OCI-LY1 (cell line): ENCODE measurements at regions not wholly inside any gene's neighbourhood (a gene's known extent, or its start where the extent isn't known, plus 50 kb on each side); places are given as distances from the start of the nearest gene placed in this dataset.

Experiments used
- EZH2 ChIP-seq: fragments of 200-600 bp; sonication (generic), shearing (Covaris generic); IDR thresholded peaks from 2 replicates; pipeline ENCODE4 v1.8.0; 2017; ENCODE audit warnings: borderline replicate concordance, mixed run types, mild to moderate bottlenecking, antibody characterized with exemption, low read length, moderate library complexity, mixed read lengths
- TF ChIP-seq, protein P1 (sequence below): fragments of 200-600 bp; sonication (generic), shearing (Covaris generic); IDR thresholded peaks from 2 replicates; pipeline ENCODE4 v1.5.1; 2017; ENCODE audit warnings: mild to moderate bottlenecking, antibody characterized with exemption, low read length, moderate library complexity, mixed read lengths

DNA sequence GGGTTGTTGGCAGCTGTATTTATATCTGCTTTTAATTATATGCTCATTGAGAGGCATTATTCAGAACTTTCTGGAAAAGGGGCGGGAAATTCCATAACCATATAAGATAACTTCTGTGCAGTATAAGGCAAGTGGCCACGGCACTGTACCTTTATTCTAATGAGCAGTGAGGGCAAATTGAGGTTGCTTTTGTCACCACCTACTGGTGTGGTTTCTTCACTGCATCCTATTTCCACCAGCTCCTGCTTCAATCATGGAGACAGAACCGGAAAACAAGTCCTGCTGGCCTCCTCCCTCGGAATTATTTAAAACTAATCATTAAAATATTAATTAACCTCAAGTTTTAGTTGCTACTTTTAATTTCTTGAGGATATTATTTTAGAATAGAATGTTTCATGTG lies 759.4 kb downstream of the CBLN2 start:
- TF ChIP-seq, protein P1, sequence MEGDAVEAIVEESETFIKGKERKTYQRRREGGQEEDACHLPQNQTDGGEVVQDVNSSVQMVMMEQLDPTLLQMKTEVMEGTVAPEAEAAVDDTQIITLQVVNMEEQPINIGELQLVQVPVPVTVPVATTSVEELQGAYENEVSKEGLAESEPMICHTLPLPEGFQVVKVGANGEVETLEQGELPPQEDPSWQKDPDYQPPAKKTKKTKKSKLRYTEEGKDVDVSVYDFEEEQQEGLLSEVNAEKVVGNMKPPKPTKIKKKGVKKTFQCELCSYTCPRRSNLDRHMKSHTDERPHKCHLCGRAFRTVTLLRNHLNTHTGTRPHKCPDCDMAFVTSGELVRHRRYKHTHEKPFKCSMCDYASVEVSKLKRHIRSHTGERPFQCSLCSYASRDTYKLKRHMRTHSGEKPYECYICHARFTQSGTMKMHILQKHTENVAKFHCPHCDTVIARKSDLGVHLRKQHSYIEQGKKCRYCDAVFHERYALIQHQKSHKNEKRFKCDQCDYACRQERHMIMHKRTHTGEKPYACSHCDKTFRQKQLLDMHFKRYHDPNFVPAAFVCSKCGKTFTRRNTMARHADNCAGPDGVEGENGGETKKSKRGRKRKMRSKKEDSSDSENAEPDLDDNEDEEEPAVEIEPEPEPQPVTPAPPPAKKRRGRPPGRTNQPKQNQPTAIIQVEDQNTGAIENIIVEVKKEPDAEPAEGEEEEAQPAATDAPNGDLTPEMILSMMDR: peak; percentile 71
- no peak for TF ChIP-seq EZH2
